SIG-M5 treated with dmso at 0.1 percent for 504 hours (cell line): ENCODE measurements at regions not wholly inside any gene's neighbourhood (a gene's known extent, or its start where the extent isn't known, plus 50 kb on each side); places are given as distances from the start of the nearest gene placed in this dataset.

Experiments used
- DNase-seq: peaks from one replicate; lab custom pipeline; 2025; ENCODE audit not compliant: unreplicated experiment; lab: John Stamatoyannopoulos, UW

GRCh38 chr1:163013826-163014600 is 55.1 kb upstream of the RGS4 start:
- DNase-seq = no peak

DNA sequence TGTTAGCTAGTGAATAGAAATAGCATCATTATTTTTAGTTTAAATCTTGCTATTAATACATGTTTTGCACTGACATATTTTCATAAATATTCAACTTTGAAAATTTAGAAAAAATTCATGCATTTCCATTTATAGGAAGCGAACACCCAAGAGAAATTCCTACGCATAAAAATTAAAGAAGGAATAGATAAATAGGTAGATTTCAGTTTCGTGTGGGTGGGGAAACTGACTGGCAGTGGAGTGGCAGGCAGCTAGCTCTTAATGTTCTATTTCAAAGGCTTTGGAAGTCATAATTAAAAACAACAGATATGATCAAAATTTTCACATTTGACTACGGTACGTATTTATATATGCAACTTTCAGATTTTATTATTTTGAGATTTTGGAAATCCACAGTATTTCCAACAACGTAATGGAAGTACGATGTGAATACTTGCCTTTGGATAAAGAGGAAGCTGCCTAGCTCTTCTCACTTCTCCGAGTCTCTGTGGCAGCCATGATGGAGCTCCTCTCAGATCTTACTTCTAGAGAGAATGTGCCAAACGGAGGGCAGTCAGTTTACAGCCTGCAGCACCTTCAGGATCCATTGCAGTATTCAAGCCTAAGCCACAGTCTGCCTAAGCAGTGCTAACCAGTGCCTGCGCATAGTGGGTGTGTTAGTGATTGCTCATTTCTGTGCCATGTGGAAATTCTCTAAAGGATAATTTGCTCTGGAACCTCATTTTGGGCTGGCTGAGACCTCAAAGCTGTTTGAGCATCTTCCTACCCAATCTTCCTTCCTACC is 62.9 kb upstream of the RGS4 start:
- no peak for DNase-seq

DNA sequence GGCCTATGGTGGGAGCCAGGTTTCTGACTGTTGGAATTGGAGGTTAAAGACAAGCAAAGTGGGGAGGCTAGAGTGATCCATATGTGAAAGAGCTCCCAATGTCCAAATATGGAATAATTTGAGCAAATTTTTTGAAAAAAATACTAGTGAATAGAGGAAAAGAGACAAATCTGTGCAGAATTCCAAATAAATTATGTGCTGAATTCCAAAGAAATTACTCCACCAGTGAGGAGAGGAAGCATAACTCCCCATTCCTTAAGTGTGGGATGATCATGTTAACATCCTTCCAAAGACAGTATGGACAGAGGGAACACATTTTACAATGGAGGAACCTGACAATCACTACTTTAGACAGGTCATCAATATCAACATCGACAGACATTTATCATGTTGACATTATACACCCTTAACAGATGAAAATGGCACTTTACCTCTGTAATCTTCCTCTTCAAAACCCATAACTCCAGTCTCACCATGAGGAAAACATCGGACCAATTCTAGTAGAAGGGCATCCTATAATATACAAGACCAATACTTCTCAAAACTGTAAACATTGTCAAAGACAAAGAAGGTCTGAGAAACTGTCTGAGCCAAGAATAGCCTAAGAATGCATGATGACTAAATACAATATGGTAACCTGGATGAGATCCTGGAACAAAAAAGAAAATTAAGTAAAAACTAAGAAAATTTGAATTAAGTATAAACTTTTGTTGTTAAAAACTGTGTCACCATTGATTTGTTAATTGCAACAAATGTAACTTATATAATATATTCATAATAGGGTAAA is 71.5 kb upstream of the RGS4 start:
- DNase-seq = no peak

DNA sequence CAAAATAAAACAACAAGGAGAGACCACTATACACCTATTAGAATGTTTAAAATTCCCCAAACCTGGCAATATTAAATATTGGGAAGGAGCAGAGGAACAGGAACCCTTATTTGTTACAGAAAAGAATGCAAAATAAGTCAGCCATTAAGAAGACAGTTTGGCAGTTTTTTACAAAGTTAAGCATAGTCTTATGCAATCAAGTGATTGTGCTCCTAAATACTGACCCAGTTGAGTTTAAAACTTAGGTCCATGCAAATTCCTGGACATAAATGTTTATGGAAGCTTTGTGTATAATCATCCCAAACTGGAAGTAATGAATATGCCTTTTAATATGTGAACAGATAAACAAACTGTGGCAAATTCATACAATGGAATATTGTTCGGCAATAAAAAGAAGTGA is 72.9 kb upstream of the RGS4 start:
- DNase-seq = no peak

DNA sequence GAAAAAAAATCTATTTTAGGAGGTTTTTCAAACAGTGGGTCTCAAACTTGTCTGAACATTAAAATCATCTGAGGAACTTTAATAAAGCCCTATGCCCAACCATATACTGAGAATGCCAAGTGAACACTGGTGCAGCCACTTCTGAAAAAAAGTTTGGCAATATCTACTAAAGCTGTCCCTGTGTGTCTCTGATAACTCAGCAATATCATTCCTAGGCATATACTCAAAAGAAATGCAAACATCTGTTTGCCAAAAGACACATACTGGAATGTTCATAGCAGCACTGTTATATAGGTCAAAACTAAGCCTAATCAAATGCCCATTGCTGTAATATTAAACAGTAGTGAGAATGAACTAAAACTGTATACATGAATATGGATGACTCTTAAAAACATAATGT is 74.2 kb upstream of the RGS4 start:
- no peak for DNase-seq

- no peak for DNase-seq
Observed at GRCh38 chr1:162993846-162994245, 75.3 kb upstream of the RGS4 start.

DNA sequence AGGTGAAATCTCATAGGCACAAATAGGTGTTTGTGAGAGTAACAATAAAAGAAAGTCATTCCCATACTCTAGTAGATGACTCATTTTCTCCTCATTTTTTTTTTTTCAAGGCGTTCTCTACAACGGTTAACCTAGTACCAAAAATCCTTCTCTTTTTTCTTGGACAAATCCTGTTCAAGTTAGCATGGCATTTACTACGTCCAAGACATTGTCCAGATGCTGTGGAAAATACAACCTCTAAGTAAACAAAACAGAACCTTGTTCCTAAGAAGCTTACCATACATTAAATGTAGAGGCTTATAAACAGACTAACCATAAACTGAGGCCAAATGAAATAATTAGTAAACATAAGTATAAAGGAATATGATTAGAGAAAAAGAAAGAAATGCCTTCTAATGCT is 76.2 kb upstream of the RGS4 start:
- no peak for DNase-seq

- DNase-seq = no peak
Observed at GRCh38 chr1:162991444-162991843, 77.7 kb upstream of the RGS4 start.

DNA sequence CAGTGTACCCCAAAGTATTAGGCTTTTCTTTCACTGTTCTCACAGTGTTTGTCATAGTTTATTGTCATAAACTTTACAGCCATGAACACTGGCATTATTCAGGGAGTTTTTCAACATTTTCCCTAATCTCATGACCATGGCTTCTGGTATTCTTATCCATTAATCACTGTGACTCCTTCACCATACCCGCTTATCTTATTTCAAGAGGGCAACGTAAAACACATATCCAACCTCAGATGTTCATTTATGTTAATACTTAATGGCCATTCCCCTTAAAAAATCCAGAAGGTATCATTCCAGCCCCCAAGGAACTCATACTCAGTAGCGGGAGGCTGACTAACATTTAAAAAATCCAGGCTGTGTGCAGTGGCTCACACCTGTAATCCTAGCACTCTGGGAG is 78.5 kb upstream of the RGS4 start:
- no peak for DNase-seq

DNA sequence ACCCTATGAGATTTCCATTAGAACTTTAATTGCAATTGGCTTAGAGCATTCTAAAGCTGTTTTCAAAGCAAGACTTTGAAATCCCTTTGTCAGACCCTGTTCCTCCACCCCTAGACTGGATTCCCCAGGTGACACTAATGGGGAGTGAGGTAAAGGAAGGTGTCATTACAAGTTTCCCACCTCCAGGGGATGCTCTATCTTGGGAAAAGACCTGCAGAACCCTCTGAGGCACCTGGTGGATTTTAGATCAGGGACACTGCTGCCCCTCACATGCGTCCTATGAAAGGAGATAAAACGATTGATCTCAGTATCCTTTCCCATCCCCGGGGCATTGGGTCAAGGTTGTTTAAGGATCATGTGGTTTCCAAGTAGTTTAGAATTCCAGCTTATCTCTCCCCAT is 80.3 kb upstream of the RGS4 start:
- no peak for DNase-seq

DNA sequence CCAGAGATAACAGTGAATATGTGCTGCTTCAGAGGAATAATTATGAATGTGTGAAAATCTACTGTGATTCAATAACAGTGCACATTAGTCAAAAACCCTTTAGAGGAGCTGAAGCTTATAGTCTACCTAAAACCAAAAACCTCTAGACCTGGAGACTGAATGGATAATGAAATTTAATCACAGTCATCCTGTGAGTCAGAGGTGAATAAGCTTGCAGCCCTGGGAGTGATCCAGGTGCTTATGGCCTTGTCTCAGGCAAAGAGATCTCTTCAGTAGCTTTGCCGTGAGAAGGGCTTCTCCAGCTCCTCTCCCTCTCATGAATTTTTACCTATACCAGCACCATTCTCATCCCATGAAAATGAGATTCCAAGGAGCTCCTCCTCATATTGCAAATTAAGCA is 81.3 kb upstream of the RGS4 start:
- no peak for DNase-seq

- no peak for DNase-seq
Observed at GRCh38 chr1:162985816-162986435, 83.2 kb upstream of the RGS4 start.

- no peak for DNase-seq
Observed at GRCh38 chr1:162984699-162985098, 84.5 kb upstream of the RGS4 start.

DNA sequence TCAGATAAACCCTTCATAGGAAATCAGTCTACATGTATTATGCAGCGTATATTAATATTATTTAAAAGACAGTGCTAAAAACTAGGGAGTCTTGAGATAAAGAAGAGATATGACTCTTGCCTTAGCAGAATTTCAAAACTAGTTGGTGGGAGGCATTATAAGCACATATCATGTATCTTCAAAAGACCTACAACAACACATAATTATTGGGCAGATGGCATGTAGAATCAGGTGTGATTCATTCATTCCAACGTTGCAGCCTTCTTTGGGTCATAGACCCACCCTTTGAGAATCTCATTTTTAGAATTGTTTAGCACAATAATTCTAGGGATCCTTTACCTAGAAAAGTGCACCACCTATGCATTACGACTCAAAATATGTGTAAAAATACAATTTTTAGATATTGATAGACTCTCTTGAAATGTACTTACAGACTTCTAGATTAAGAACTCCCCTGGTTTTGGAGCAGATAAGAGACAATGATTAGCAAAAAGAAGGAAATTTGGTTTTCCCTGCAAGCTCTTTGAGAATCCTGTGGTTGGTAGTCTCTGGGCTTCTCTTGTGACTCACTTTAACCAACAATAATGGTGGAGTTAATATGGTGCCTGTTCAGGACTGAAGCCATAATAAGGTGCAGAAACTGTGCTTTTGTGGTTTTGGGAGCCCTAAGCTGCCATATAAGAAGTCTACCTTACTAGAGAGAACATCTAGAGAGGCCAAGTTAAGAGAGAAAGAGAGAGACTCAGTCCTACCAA is 85.3 kb upstream of the RGS4 start:
- no peak for DNase-seq

- DNase-seq = no peak
Observed at GRCh38 chr1:162982364-162982763, 86.8 kb upstream of the RGS4 start.

DNA sequence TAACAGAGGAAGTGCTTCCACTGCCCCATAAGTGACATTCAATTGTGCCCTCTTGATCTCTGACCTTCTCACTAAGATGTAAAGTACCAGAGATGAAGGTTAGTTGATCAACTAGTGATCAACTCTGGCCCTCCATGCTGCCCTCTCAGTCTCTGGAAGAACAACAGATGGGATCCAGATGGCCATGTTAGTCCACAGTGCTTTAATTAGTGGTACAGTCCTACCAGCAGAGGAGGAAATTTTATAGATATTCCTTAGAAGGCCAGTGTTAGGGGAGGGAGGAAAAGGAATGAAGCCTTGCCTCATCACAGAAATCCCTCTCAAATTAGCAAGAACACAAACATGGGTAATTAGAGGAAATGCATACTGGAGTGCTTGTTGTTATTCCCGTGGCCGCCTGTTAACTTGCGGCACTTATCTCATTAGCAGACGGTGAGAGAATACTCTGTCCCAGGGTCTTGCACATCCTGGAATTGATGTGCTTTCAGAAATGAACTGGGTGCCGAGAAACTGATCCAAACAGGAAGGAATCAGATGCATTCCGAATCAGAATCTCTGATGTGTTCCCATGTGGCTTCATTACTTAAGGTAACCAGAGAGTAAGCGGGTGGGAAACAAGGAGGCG is 91.1 kb upstream of the RGS4 start:
- DNase-seq = no peak

DNA sequence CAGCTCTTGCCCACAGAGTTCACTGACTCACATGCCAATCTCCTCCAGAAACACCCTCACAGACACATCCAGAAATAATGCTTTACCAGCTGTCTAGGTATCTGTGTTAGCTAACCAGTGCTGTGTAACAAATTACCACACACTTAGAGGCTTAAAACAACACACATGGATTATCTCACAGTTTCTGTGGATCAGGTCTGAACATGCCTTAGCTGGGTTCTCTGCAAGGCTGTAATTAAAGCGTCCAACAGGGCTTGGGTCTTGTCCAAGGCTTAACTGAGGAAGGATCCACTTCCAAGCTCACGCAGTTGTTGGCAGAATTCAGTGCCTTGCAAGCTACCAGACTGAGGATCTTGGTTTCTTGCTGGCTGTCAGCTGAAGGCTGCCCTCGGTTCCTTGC is 92.5 kb upstream of the RGS4 start:
- no peak for DNase-seq

GRCh38 chr1:162974810-162975209 is 94.4 kb upstream of the RGS4 start:
- DNase-seq = no peak

- DNase-seq = no peak
Observed at GRCh38 chr1:162973381-162973795, 95.8 kb upstream of the RGS4 start.

- DNase-seq = no peak
Observed at GRCh38 chr1:162972773-162973172, 96.4 kb upstream of the RGS4 start.
